GM19438 (cell line): ENCODE measurements at regions not wholly inside any gene's neighbourhood (a gene's known extent, or its start where the extent isn't known, plus 50 kb on each side); places are given as distances from the start of the nearest gene placed in this dataset.
A peak's percentile ranks its signal among the peaks of the same experiment; 100 is the strongest.
"Not testable (repeated sequence)": the region's sequence is repeated elsewhere in the genome, so short reads cannot be mapped to it uniquely, and the experiment has no call there.

ENCODE experiments used
- ATAC-seq: cut with Tn5 transposase; IDR thresholded peaks from one replicate; pipeline ENCODE4 v1.9.1; 2021; ENCODE audit warnings: low read depth; ENCODE audit not compliant: unreplicated experiment

GRCh38 chr2:204138206-204138605 is 201.6 kb downstream of the ICOS start:
- no peak for ATAC-seq

GRCh38 chr2:204140246-204140645 is 203.7 kb downstream of the ICOS start:
- no peak for ATAC-seq

GRCh38 chr2:204143216-204144014 is 206.9 kb downstream of the ICOS start:
- no peak for ATAC-seq

- no peak for ATAC-seq
These were observed 207.9 kb downstream of the ICOS start for GRCh38 chr2:204144492-204144891.

GRCh38 chr2:204145263-204145751 is 208.7 kb downstream of the ICOS start:
- peak; percentile 99 for ATAC-seq

GRCh38 chr2:204145791-204146190 is 209.2 kb downstream of the ICOS start:
- no peak for ATAC-seq

- ATAC-seq, result not testable (repeated sequence)
These were observed 210.5 kb downstream of the ICOS start for GRCh38 chr2:204147040-204147439.

- ATAC-seq, result no peak
These were observed 214.2 kb downstream of the ICOS start for GRCh38 chr2:204150721-204151120.

- no peak for ATAC-seq
These were observed 216.1 kb downstream of the ICOS start for GRCh38 chr2:204152616-204153015.

- ATAC-seq, result no peak
These were observed 218.3 kb downstream of the ICOS start for GRCh38 chr2:204154863-204155262.

GRCh38 chr2:204156456-204156855 is 219.9 kb downstream of the ICOS start:
- no peak for ATAC-seq

GRCh38 chr2:204157684-204158083 is 221.1 kb downstream of the ICOS start:
- no peak for ATAC-seq

- no peak for ATAC-seq
These were observed 223.0 kb downstream of the ICOS start for GRCh38 chr2:204159526-204159925.

GRCh38 chr2:204160989-204161388 is 224.4 kb downstream of the ICOS start:
- no peak for ATAC-seq

GRCh38 chr2:204161886-204162285 is 225.3 kb downstream of the ICOS start:
- no peak for ATAC-seq

- no peak for ATAC-seq
These were observed 230.4 kb downstream of the ICOS start for GRCh38 chr2:204166961-204167360.

GRCh38 chr2:204167670-204168069 is 231.1 kb downstream of the ICOS start:
- ATAC-seq, result not testable (repeated sequence)

GRCh38 chr2:204170411-204170810 is 233.8 kb downstream of the ICOS start:
- no peak for ATAC-seq

- ATAC-seq, result no peak
These were observed 235.0 kb downstream of the ICOS start for GRCh38 chr2:204171432-204172144.

- no peak for ATAC-seq
These were observed 235.6 kb downstream of the ICOS start for GRCh38 chr2:204172145-204172600.

- no peak for ATAC-seq
These were observed 237.5 kb downstream of the ICOS start for GRCh38 chr2:204174034-204174433.
